ENCODE measurements at regions not wholly inside any gene's neighbourhood (a gene's known extent, or its start where the extent isn't known, plus 50 kb on each side); places are given as distances from the start of the nearest gene placed in this dataset.

DNA sequence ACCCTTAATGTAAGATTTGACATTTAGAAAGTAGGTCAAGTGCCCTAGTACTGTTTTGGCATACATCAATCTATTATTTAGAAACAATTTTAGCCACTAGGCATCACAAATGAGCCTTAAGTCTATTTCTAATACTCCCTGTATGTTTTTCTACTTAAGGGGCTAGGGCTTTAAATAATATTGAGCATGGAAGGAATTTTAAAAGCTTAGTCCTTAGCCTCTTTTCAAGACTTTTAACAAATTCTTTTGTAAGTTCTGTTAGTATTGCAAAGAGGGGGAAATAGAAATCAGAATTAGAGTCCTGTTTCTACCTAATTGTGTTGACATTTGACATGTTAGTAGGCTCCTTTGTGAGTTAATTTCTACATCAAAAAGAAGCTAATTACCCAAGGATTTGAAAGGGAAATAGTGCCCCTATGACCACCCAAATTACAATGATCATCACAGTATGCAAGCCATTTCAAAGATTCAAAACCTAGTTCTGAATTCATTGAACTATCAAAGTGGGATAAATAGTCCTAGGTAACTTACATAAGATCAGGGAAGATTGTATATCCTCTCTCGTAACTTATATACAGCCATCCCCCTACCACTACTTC lies 647.8 kb upstream of the ACO1 start:
- 91 to 92% methylated on average over 1 of the region's 1 CpG for WGBS, 2 donors
- Histone ChIP-seq H3K27me3 (no peaks in the 10 kb centered on the region), H3K4me3 (no peak overlapping the region), H3K9me3 (no peaks in the 10 kb centered on the region), H3K27ac (no peak overlapping the region), H3K36me3 (ENCODE audit: low read depth, missing control alignments) (no peaks in the 10 kb centered on the region), H3K4me1 (no peaks in the 10 kb centered on the region)
- DNase-seq: no peak
- TF ChIP-seq, protein P1, sequence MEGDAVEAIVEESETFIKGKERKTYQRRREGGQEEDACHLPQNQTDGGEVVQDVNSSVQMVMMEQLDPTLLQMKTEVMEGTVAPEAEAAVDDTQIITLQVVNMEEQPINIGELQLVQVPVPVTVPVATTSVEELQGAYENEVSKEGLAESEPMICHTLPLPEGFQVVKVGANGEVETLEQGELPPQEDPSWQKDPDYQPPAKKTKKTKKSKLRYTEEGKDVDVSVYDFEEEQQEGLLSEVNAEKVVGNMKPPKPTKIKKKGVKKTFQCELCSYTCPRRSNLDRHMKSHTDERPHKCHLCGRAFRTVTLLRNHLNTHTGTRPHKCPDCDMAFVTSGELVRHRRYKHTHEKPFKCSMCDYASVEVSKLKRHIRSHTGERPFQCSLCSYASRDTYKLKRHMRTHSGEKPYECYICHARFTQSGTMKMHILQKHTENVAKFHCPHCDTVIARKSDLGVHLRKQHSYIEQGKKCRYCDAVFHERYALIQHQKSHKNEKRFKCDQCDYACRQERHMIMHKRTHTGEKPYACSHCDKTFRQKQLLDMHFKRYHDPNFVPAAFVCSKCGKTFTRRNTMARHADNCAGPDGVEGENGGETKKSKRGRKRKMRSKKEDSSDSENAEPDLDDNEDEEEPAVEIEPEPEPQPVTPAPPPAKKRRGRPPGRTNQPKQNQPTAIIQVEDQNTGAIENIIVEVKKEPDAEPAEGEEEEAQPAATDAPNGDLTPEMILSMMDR (IDR thresholded peaks at IDR 0.05): no peak
- no peak for TF ChIP-seq POLR2A (IDR thresholded peaks at IDR 0.05)
- intact Hi-C loops (cut with DNase I; ENCODE audit: low total_unique reads): no loop called here

DNA sequence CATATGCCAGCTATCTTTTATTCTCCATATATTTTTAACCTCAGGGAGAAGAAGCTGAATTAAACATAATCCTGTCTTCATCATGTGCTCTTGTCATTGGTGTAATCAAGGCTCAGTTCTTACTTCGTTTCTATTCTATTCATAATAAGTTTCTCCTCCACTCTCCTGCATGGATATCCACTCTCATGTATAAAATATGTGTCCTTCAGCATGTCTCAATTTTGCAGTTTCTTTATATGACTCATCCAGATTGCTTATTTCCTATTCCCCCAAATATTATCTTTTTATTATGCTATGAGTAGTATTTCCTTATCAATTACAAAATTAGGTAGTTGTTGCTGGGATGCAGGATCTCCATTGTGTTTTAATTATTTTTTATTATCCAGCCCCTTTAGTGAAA lies 643.7 kb upstream of the ACO1 start:
- Histone ChIP-seq H3K36me3 (ENCODE audit: low read depth, missing control alignments) (no peaks in the 10 kb centered on the region), H3K9me3 (no peaks in the 10 kb centered on the region), H3K27ac (no peak overlapping the region), H3K27me3 (no peaks in the 10 kb centered on the region), H3K4me1 (no peaks in the 10 kb centered on the region), H3K4me3 (no peak overlapping the region)
- intact Hi-C loops (cut with DNase I; ENCODE audit: low total_unique reads): no loop called here
- no peak for DNase-seq
- TF ChIP-seq, protein P1 (IDR thresholded peaks at IDR 0.05): no peak
- TF ChIP-seq POLR2A (IDR thresholded peaks at IDR 0.05): no peak
- 77 to 84% methylated on average over 1 of the region's 1 CpG for WGBS, 2 donors

DNA sequence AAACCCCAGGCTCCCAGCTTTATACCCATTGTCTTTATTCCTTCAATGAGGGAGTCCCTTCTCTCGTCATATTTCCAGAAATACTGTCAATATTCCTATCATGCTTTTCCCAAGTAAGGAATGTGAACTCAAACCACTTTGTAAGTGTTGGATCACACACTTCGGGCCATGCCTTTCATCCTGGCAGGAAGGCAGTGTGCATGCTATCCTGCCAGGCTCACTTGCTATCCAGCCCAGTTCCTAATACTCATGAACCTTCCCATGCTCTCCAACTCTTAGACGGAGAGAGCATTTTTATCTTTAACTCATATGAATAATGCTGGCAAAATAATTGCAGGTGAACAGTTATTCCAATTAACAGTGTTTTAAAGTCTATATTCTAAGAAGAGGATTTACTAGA lies 639.9 kb upstream of the ACO1 start:
- Histone ChIP-seq H3K9me3 (no peaks in the 10 kb centered on the region), H3K4me1 (no peaks in the 10 kb centered on the region), H3K36me3 (ENCODE audit: low read depth, missing control alignments) (no peaks in the 10 kb centered on the region), H3K27ac (no peak overlapping the region), H3K4me3 (no peak overlapping the region), H3K27me3 (no peaks in the 10 kb centered on the region)
- TF ChIP-seq POLR2A (IDR thresholded peaks at IDR 0.05): no peak
- TF ChIP-seq, protein P1 (IDR thresholded peaks at IDR 0.05): no peak
- intact Hi-C loops (cut with DNase I; ENCODE audit: low total_unique reads): no loop called here
- WGBS, 2 donors: 86 to 88% methylated on average over 3 of the region's 3 CpGs
- DNase-seq: no peak

DNA sequence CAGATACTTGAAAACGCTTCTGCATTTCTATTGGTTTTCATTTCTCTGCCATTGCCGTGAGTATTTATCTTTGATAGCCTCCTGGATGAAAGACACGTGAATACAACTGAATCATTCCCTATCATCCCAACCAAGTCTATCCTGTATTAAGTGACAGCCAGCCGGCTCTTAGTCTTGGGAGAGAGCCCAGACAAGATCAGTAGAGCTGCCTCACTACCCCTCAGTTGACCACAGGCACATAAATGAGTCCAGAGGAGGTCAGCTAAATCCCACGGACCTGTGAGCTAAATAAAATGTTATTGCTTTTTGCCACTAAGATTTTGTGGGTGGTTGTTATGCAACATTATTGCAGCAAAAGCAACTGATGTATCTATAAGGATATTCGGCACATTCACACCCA lies 639.0 kb upstream of the ACO1 start:
- intact Hi-C loops (cut with DNase I; ENCODE audit: low total_unique reads): no loop called here
- Histone ChIP-seq H3K36me3 (ENCODE audit: low read depth, missing control alignments) (no peaks in the 10 kb centered on the region), H3K4me1 (no peaks in the 10 kb centered on the region), H3K4me3 (no peak overlapping the region), H3K27me3 (no peaks in the 10 kb centered on the region), H3K9me3 (no peaks in the 10 kb centered on the region), H3K27ac (no peak overlapping the region)
- TF ChIP-seq POLR2A (IDR thresholded peaks at IDR 0.05): no peak
- TF ChIP-seq, protein P1 (IDR thresholded peaks at IDR 0.05): no peak
- no peak for DNase-seq
- 51 to 69% methylated on average over 6 of the region's 6 CpGs for WGBS, 2 donors

DNA sequence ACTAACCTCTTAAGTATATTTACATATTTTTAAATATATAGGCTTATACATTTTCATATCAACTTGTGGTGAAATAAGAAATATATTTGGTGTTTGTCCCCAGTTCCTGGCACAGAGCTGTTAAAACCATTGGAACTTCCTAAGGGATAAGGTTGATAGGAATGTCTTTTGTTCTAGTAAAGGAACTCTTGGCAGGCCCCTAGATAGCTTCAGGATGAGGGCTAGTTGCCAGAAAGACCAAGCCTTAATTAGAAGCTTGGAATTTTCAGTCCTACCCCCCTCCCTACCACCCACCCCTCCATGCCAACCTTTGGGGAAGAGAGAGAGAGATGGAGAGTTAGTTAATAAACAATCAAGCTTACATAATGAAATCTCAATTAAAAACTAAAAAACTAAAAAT lies 638.6 kb upstream of the ACO1 start:
- no peak for TF ChIP-seq POLR2A (IDR thresholded peaks at IDR 0.05)
- TF ChIP-seq, protein P1 (IDR thresholded peaks at IDR 0.05): no peak
- H3K36me3 ChIP-seq (ENCODE audit: low read depth, missing control alignments): no peaks in the 10 kb centered on the region
- no peak overlapping the region for H3K27ac ChIP-seq
- no peak overlapping the region for H3K4me3 ChIP-seq
- no peaks in the 10 kb centered on the region for H3K4me1 ChIP-seq
- no peaks in the 10 kb centered on the region for H3K9me3 ChIP-seq
- no peaks in the 10 kb centered on the region for H3K27me3 ChIP-seq
- no peak for DNase-seq
- intact Hi-C loops (cut with DNase I; ENCODE audit: low total_unique reads): no loop called here

Measured in testis (tissue), 2 donors.